ENCODE measurements at regions not wholly inside any gene's neighbourhood (a gene's known extent, or its start where the extent isn't known, plus 50 kb on each side); places are given as distances from the start of the nearest gene placed in this dataset.

GRCh38 chr21:18869104-18869503 lies 465.5 kb upstream of the TMPRSS15 start:
- no peaks in the 10 kb centered on the region for H3K36me3 ChIP-seq (replicated peaks; ENCODE audit: control insufficient read depth, insufficient read depth, low read length)
- DNase-seq, result no peak
- no peak overlapping the region for H3K4me3 ChIP-seq (ENCODE audit: insufficient read depth, low read depth, low read length)
- H3K27me3 ChIP-seq (ENCODE audit: control insufficient read depth, insufficient read depth, low read length), result no peaks in the 10 kb centered on the region

- Histone ChIP-seq H3K27me3 (ENCODE audit: control insufficient read depth, insufficient read depth, low read length) (no peaks in the 10 kb centered on the region), H3K36me3 (replicated peaks; ENCODE audit: control insufficient read depth, insufficient read depth, low read length) (no peaks in the 10 kb centered on the region), H3K4me3 (ENCODE audit: insufficient read depth, low read depth, low read length) (no peak overlapping the region)
- DNase-seq, result no peak
Observed at GRCh38 chr21:18877917-18878316, 474.3 kb upstream of the TMPRSS15 start.

GRCh38 chr21:18887922-18888602 lies 484.5 kb upstream of the TMPRSS15 start:
- Histone ChIP-seq H3K4me3 (ENCODE audit: insufficient read depth, low read depth, low read length) (no peak overlapping the region), H3K27me3 (ENCODE audit: control insufficient read depth, insufficient read depth, low read length) (no peaks in the 10 kb centered on the region), H3K36me3 (replicated peaks; ENCODE audit: control insufficient read depth, insufficient read depth, low read length) (no peaks in the 10 kb centered on the region)
- no peak for DNase-seq

GRCh38 chr21:18893406-18893805 lies 489.8 kb upstream of the TMPRSS15 start:
- DNase-seq, result no peak
- Histone ChIP-seq H3K4me3 (ENCODE audit: insufficient read depth, low read depth, low read length) (no peak overlapping the region), H3K27me3 (ENCODE audit: control insufficient read depth, insufficient read depth, low read length) (no peaks in the 10 kb centered on the region), H3K36me3 (replicated peaks; ENCODE audit: control insufficient read depth, insufficient read depth, low read length) (no peaks in the 10 kb centered on the region)

- DNase-seq, result no peak
- Histone ChIP-seq H3K4me3 (ENCODE audit: insufficient read depth, low read depth, low read length) (no peak overlapping the region), H3K27me3 (ENCODE audit: control insufficient read depth, insufficient read depth, low read length) (no peaks in the 10 kb centered on the region), H3K36me3 (replicated peaks; ENCODE audit: control insufficient read depth, insufficient read depth, low read length) (no peaks in the 10 kb centered on the region)
Observed at GRCh38 chr21:18894387-18894786, 490.8 kb upstream of the TMPRSS15 start.

GRCh38 chr21:18899261-18899660 lies 495.7 kb upstream of the TMPRSS15 start:
- DNase-seq, result no peak
- H3K36me3 ChIP-seq (replicated peaks; ENCODE audit: control insufficient read depth, insufficient read depth, low read length), result no peaks in the 10 kb centered on the region
- no peak overlapping the region for H3K4me3 ChIP-seq (ENCODE audit: insufficient read depth, low read depth, low read length)
- no peaks in the 10 kb centered on the region for H3K27me3 ChIP-seq (ENCODE audit: control insufficient read depth, insufficient read depth, low read length)

- Histone ChIP-seq H3K36me3 (replicated peaks; ENCODE audit: control insufficient read depth, insufficient read depth, low read length) (no peaks in the 10 kb centered on the region), H3K27me3 (ENCODE audit: control insufficient read depth, insufficient read depth, low read length) (no peaks in the 10 kb centered on the region), H3K4me3 (ENCODE audit: insufficient read depth, low read depth, low read length) (no peak overlapping the region)
- no peak for DNase-seq
Observed at GRCh38 chr21:18902660-18903059, 499.1 kb upstream of the TMPRSS15 start.

GRCh38 chr21:18907076-18907475 lies 503.5 kb upstream of the TMPRSS15 start:
- H3K36me3 ChIP-seq (replicated peaks; ENCODE audit: control insufficient read depth, insufficient read depth, low read length), result no peaks in the 10 kb centered on the region
- H3K27me3 ChIP-seq (ENCODE audit: control insufficient read depth, insufficient read depth, low read length), result no peaks in the 10 kb centered on the region
- no peak for DNase-seq
- H3K4me3 ChIP-seq (ENCODE audit: insufficient read depth, low read depth, low read length), result no peak overlapping the region

- no peak for DNase-seq
- Histone ChIP-seq H3K4me3 (ENCODE audit: insufficient read depth, low read depth, low read length) (no peak overlapping the region), H3K36me3 (replicated peaks; ENCODE audit: control insufficient read depth, insufficient read depth, low read length) (no peaks in the 10 kb centered on the region), H3K27me3 (ENCODE audit: control insufficient read depth, insufficient read depth, low read length) (no peaks in the 10 kb centered on the region)
Observed at GRCh38 chr21:18908641-18909040, 505.1 kb upstream of the TMPRSS15 start.

GRCh38 chr21:18913914-18914313 lies 510.3 kb upstream of the TMPRSS15 start:
- no peaks in the 10 kb centered on the region for H3K36me3 ChIP-seq (replicated peaks; ENCODE audit: control insufficient read depth, insufficient read depth, low read length)
- H3K4me3 ChIP-seq (ENCODE audit: insufficient read depth, low read depth, low read length), result no peak overlapping the region
- no peaks in the 10 kb centered on the region for H3K27me3 ChIP-seq (ENCODE audit: control insufficient read depth, insufficient read depth, low read length)
- DNase-seq, result no peak

- H3K4me3 ChIP-seq (ENCODE audit: insufficient read depth, low read depth, low read length), result no peak overlapping the region
- no peaks in the 10 kb centered on the region for H3K27me3 ChIP-seq (ENCODE audit: control insufficient read depth, insufficient read depth, low read length)
- H3K36me3 ChIP-seq (replicated peaks; ENCODE audit: control insufficient read depth, insufficient read depth, low read length), result no peaks in the 10 kb centered on the region
- DNase-seq, result no peak
Observed at GRCh38 chr21:18914570-18914969, 511.0 kb upstream of the TMPRSS15 start.

GRCh38 chr21:18917622-18918021 lies 514.0 kb upstream of the TMPRSS15 start:
- Histone ChIP-seq H3K27me3 (ENCODE audit: control insufficient read depth, insufficient read depth, low read length) (no peaks in the 10 kb centered on the region), H3K4me3 (ENCODE audit: insufficient read depth, low read depth, low read length) (no peak overlapping the region), H3K36me3 (replicated peaks; ENCODE audit: control insufficient read depth, insufficient read depth, low read length) (no peaks in the 10 kb centered on the region)
- no peak for DNase-seq

GRCh38 chr21:18931237-18931636 lies 527.7 kb upstream of the TMPRSS15 start:
- Histone ChIP-seq H3K27me3 (ENCODE audit: control insufficient read depth, insufficient read depth, low read length) (no peaks in the 10 kb centered on the region), H3K4me3 (ENCODE audit: insufficient read depth, low read depth, low read length) (no peak overlapping the region), H3K36me3 (replicated peaks; ENCODE audit: control insufficient read depth, insufficient read depth, low read length) (no peaks in the 10 kb centered on the region)
- DNase-seq, result no peak

GRCh38 chr21:18937337-18937736 lies 533.8 kb upstream of the TMPRSS15 start:
- DNase-seq, result no peak
- H3K36me3 ChIP-seq (replicated peaks; ENCODE audit: control insufficient read depth, insufficient read depth, low read length), result no peaks in the 10 kb centered on the region

GRCh38 chr21:18940791-18941190 lies 537.2 kb upstream of the TMPRSS15 start:
- no peak for DNase-seq
- Histone ChIP-seq H3K4me3 (ENCODE audit: insufficient read depth, low read depth, low read length) (no peak overlapping the region), H3K27me3 (ENCODE audit: control insufficient read depth, insufficient read depth, low read length) (no peaks in the 10 kb centered on the region), H3K36me3 (replicated peaks; ENCODE audit: control insufficient read depth, insufficient read depth, low read length) (no peaks in the 10 kb centered on the region)

More at GRCh38 chr21:18937337-18937736, 533.8 kb upstream of the TMPRSS15 start:
- Histone ChIP-seq H3K4me3 (ENCODE audit: insufficient read depth, low read depth, low read length) (no peak overlapping the region), H3K27me3 (ENCODE audit: control insufficient read depth, insufficient read depth, low read length) (no peaks in the 10 kb centered on the region)

All from H7 (cell line).